ENCODE measurements at regions not wholly inside any gene's neighbourhood (a gene's known extent, or its start where the extent isn't known, plus 50 kb on each side); places are given as distances from the start of the nearest gene placed in this dataset.
A peak's percentile ranks its signal among the peaks of the same experiment; 100 is the strongest.

- peaks cover 36% of the 10 kb centered on the region for H3K4me1 ChIP-seq (ENCODE audit: control insufficient read depth, insufficient read depth, low read length)
- 36% methylated on average over 11 of the region's 11 CpGs for WGBS (ENCODE audit: insufficient coverage)
- no peak overlapping the region for H3K4me3 ChIP-seq (ENCODE audit: low read depth, low read length)
Observed at GRCh38 chr2:19673213-19673791, 228.5 kb downstream of the TTC32 start.

GRCh38 chr2:19671916-19672315 is 229.9 kb downstream of the TTC32 start:
- Histone ChIP-seq H3K9me3 (ENCODE audit: control insufficient read depth, insufficient read depth, low read length) (no peaks in the 10 kb centered on the region), H3K4me1 (ENCODE audit: control insufficient read depth, insufficient read depth, low read length) (peaks cover 35% of the 10 kb centered on the region), H3K36me3 (ENCODE audit: control insufficient read depth, insufficient read depth, low read length) (no peaks in the 10 kb centered on the region), H3K27ac (ENCODE audit: low read depth, low read length) (no peak overlapping the region), H3K27me3 (ENCODE audit: control insufficient read depth, insufficient read depth, low read length) (no peaks in the 10 kb centered on the region), H3K4me3 (ENCODE audit: low read depth, low read length) (no peak overlapping the region)
- no peak for DNase-seq (ENCODE audit: low read depth in 4 of 6, low spot score in 6 of 6)
- WGBS (ENCODE audit: insufficient coverage) = 75% methylated on average over 2 of the region's 4 CpGs

More at GRCh38 chr2:19673213-19673791, 228.5 kb downstream of the TTC32 start:
- Histone ChIP-seq H3K27me3 (ENCODE audit: control insufficient read depth, insufficient read depth, low read length) (no peaks in the 10 kb centered on the region), H3K9me3 (ENCODE audit: control insufficient read depth, insufficient read depth, low read length) (no peaks in the 10 kb centered on the region), H3K27ac (ENCODE audit: low read depth, low read length) (no peak overlapping the region), H3K36me3 (ENCODE audit: control insufficient read depth, insufficient read depth, low read length) (no peaks in the 10 kb centered on the region)
- DNase-seq (ENCODE audit: low read depth in 4 of 6, low spot score in 6 of 6) = peak in 1 of 6 donors; percentile 27

- H3K4me3 ChIP-seq (ENCODE audit: low read depth, low read length) = no peak overlapping the region
- no peaks in the 10 kb centered on the region for H3K27me3 ChIP-seq (ENCODE audit: control insufficient read depth, insufficient read depth, low read length)
- 80% methylated on average over 1 of the region's 1 CpG for WGBS (ENCODE audit: insufficient coverage)
- no peaks in the 10 kb centered on the region for H3K36me3 ChIP-seq (ENCODE audit: control insufficient read depth, insufficient read depth, low read length)
- peaks cover 35% of the 10 kb centered on the region for H3K4me1 ChIP-seq (ENCODE audit: control insufficient read depth, insufficient read depth, low read length)
- no peaks in the 10 kb centered on the region for H3K9me3 ChIP-seq (ENCODE audit: control insufficient read depth, insufficient read depth, low read length)
- H3K27ac ChIP-seq (ENCODE audit: low read depth, low read length) = no peak overlapping the region
- DNase-seq (ENCODE audit: low read depth in 4 of 6, low spot score in 6 of 6) = no peak
Observed at GRCh38 chr2:19671311-19671710, 230.5 kb downstream of the TTC32 start.

GRCh38 chr2:19670303-19670702 is 231.5 kb downstream of the TTC32 start:
- Histone ChIP-seq H3K4me3 (ENCODE audit: low read depth, low read length) (no peak overlapping the region), H3K4me1 (ENCODE audit: control insufficient read depth, insufficient read depth, low read length) (peaks cover 29% of the 10 kb centered on the region), H3K9me3 (ENCODE audit: control insufficient read depth, insufficient read depth, low read length) (no peaks in the 10 kb centered on the region), H3K27ac (ENCODE audit: low read depth, low read length) (no peak overlapping the region), H3K27me3 (ENCODE audit: control insufficient read depth, insufficient read depth, low read length) (no peaks in the 10 kb centered on the region), H3K36me3 (ENCODE audit: control insufficient read depth, insufficient read depth, low read length) (no peaks in the 10 kb centered on the region)
- DNase-seq (ENCODE audit: low read depth in 4 of 6, low spot score in 6 of 6) = peak in 2 of 6 donors; percentile 29 to 78
- WGBS (ENCODE audit: insufficient coverage) = no CpG with 5 or more reads among the region's 2 CpGs

GRCh38 chr2:19669559-19669958 is 232.2 kb downstream of the TTC32 start:
- 64% methylated on average over 9 of the region's 9 CpGs for WGBS (ENCODE audit: insufficient coverage)

GRCh38 chr2:19669126-19669525 is 232.7 kb downstream of the TTC32 start:
- WGBS (ENCODE audit: insufficient coverage) = 90% methylated on average over 2 of the region's 7 CpGs
- Histone ChIP-seq H3K27ac (ENCODE audit: low read depth, low read length) (no peak overlapping the region), H3K4me1 (ENCODE audit: control insufficient read depth, insufficient read depth, low read length) (peaks cover 20% of the 10 kb centered on the region), H3K4me3 (ENCODE audit: low read depth, low read length) (no peak overlapping the region), H3K9me3 (ENCODE audit: control insufficient read depth, insufficient read depth, low read length) (no peaks in the 10 kb centered on the region), H3K36me3 (ENCODE audit: control insufficient read depth, insufficient read depth, low read length) (no peaks in the 10 kb centered on the region), H3K27me3 (ENCODE audit: control insufficient read depth, insufficient read depth, low read length) (no peaks in the 10 kb centered on the region)
- no peak for DNase-seq (ENCODE audit: low read depth in 4 of 6, low spot score in 6 of 6)

More at GRCh38 chr2:19669559-19669958, 232.2 kb downstream of the TTC32 start:
- Histone ChIP-seq H3K36me3 (ENCODE audit: control insufficient read depth, insufficient read depth, low read length) (no peaks in the 10 kb centered on the region), H3K4me1 (ENCODE audit: control insufficient read depth, insufficient read depth, low read length) (peaks cover 22% of the 10 kb centered on the region), H3K4me3 (ENCODE audit: low read depth, low read length) (no peak overlapping the region), H3K9me3 (ENCODE audit: control insufficient read depth, insufficient read depth, low read length) (no peaks in the 10 kb centered on the region), H3K27me3 (ENCODE audit: control insufficient read depth, insufficient read depth, low read length) (no peaks in the 10 kb centered on the region), H3K27ac (ENCODE audit: low read depth, low read length) (no peak overlapping the region)
- no peak for DNase-seq (ENCODE audit: low read depth in 4 of 6, low spot score in 6 of 6)

GRCh38 chr2:19667536-19667949 is 234.2 kb downstream of the TTC32 start:
- peak in 1 of 6 donors; percentile 62 for DNase-seq (ENCODE audit: low read depth in 4 of 6, low spot score in 6 of 6)
- no peak overlapping the region for H3K4me3 ChIP-seq (ENCODE audit: low read depth, low read length)
- WGBS (ENCODE audit: insufficient coverage) = 34% methylated on average over 7 of the region's 8 CpGs

GRCh38 chr2:19667085-19667484 is 234.7 kb downstream of the TTC32 start:
- DNase-seq (ENCODE audit: low read depth in 4 of 6, low spot score in 6 of 6) = peak in 2 of 6 donors; percentile 37 to 65
- no CpG with 5 or more reads among the region's 3 CpGs for WGBS (ENCODE audit: insufficient coverage)

More at GRCh38 chr2:19667536-19667949, 234.2 kb downstream of the TTC32 start:
- H3K9me3 ChIP-seq (ENCODE audit: control insufficient read depth, insufficient read depth, low read length) = no peaks in the 10 kb centered on the region
- no peaks in the 10 kb centered on the region for H3K36me3 ChIP-seq (ENCODE audit: control insufficient read depth, insufficient read depth, low read length)
- no peaks in the 10 kb centered on the region for H3K27me3 ChIP-seq (ENCODE audit: control insufficient read depth, insufficient read depth, low read length)
- H3K4me1 ChIP-seq (ENCODE audit: control insufficient read depth, insufficient read depth, low read length) = peaks cover 13% of the 10 kb centered on the region
- H3K27ac ChIP-seq (ENCODE audit: low read depth, low read length) = no peak overlapping the region

GRCh38 chr2:19664646-19665045 is 237.1 kb downstream of the TTC32 start:
- 67% methylated on average over 1 of the region's 4 CpGs for WGBS (ENCODE audit: insufficient coverage)
- peaks cover 6% of the 10 kb centered on the region for H3K4me1 ChIP-seq (ENCODE audit: control insufficient read depth, insufficient read depth, low read length)
- DNase-seq (ENCODE audit: low read depth in 4 of 6, low spot score in 6 of 6) = no peak

More at GRCh38 chr2:19667085-19667484, 234.7 kb downstream of the TTC32 start:
- no peaks in the 10 kb centered on the region for H3K27me3 ChIP-seq (ENCODE audit: control insufficient read depth, insufficient read depth, low read length)
- H3K27ac ChIP-seq (ENCODE audit: low read depth, low read length) = no peak overlapping the region
- H3K4me3 ChIP-seq (ENCODE audit: low read depth, low read length) = no peak overlapping the region
- H3K36me3 ChIP-seq (ENCODE audit: control insufficient read depth, insufficient read depth, low read length) = no peaks in the 10 kb centered on the region
- peaks cover 13% of the 10 kb centered on the region for H3K4me1 ChIP-seq (ENCODE audit: control insufficient read depth, insufficient read depth, low read length)
- no peaks in the 10 kb centered on the region for H3K9me3 ChIP-seq (ENCODE audit: control insufficient read depth, insufficient read depth, low read length)

GRCh38 chr2:19659024-19659792 is 242.6 kb downstream of the TTC32 start:
- DNase-seq (ENCODE audit: low read depth in 4 of 6, low spot score in 6 of 6) = no peak
- Histone ChIP-seq H3K9me3 (ENCODE audit: control insufficient read depth, insufficient read depth, low read length) (no peaks in the 10 kb centered on the region), H3K4me3 (ENCODE audit: low read depth, low read length) (no peak overlapping the region), H3K36me3 (ENCODE audit: control insufficient read depth, insufficient read depth, low read length) (no peaks in the 10 kb centered on the region), H3K27me3 (ENCODE audit: control insufficient read depth, insufficient read depth, low read length) (no peaks in the 10 kb centered on the region), H3K27ac (ENCODE audit: low read depth, low read length) (no peak overlapping the region), H3K4me1 (ENCODE audit: control insufficient read depth, insufficient read depth, low read length) (no peaks in the 10 kb centered on the region)
- 87% methylated on average over 3 of the region's 3 CpGs for WGBS (ENCODE audit: insufficient coverage)

More at GRCh38 chr2:19664646-19665045, 237.1 kb downstream of the TTC32 start:
- H3K36me3 ChIP-seq (ENCODE audit: control insufficient read depth, insufficient read depth, low read length) = no peaks in the 10 kb centered on the region
- no peak overlapping the region for H3K4me3 ChIP-seq (ENCODE audit: low read depth, low read length)
- no peaks in the 10 kb centered on the region for H3K27me3 ChIP-seq (ENCODE audit: control insufficient read depth, insufficient read depth, low read length)
- no peak overlapping the region for H3K27ac ChIP-seq (ENCODE audit: low read depth, low read length)
- no peaks in the 10 kb centered on the region for H3K9me3 ChIP-seq (ENCODE audit: control insufficient read depth, insufficient read depth, low read length)

All from spinal cord (tissue), 9 donors.